Nephron (organoid): ENCODE measurements at regions not wholly inside any gene's neighbourhood (a gene's known extent, or its start where the extent isn't known, plus 50 kb on each side); places are given as distances from the start of the nearest gene placed in this dataset.

ENCODE experiments used
- H3K27ac Mint-ChIP-seq, 3 experiments: 2 replicates each; pipeline ENCODE4 v1.8.0; 2020; ENCODE audit warnings: mixed read lengths in 3 of 3, mild to moderate bottlenecking in 2 of 3, moderate library complexity in 1 of 3
- H3K27me3 Mint-ChIP-seq: 2 replicates; pipeline ENCODE4 v1.8.0; 2021; ENCODE audit warnings: low read depth, mild to moderate bottlenecking, moderate library complexity, mixed read lengths
- H3K36me3 Mint-ChIP-seq: 2 replicates; pipeline ENCODE4 v1.8.0; 2020; ENCODE audit warnings: low read depth, mixed read lengths
- H3K4me1 Mint-ChIP-seq: 2 replicates; pipeline ENCODE4 v1.8.0; 2020; ENCODE audit warnings: mixed read lengths
- H3K4me3 Mint-ChIP-seq, 3 experiments: 2 replicates each; pipeline ENCODE4 v1.8.0; 2020; ENCODE audit warnings: mild to moderate bottlenecking in 3 of 3, mixed read lengths in 3 of 3, moderate library complexity in 2 of 3
- H3K9me3 Mint-ChIP-seq: 2 replicates; pipeline ENCODE4 v1.8.0; 2020; ENCODE audit warnings: mixed read lengths
- CTCF ChIP-seq, 3 experiments: fragments of 200-600 bp; sonication (generic); IDR thresholded peaks; one replicate each; pipeline ENCODE4 v1.5.0; 2021; ENCODE audit warnings: antibody characterized with exemption in 3 of 3; ENCODE audit not compliant: unreplicated experiment in 3 of 3

- TF ChIP-seq CTCF (IDR thresholded peaks at IDR 0.05; ENCODE audit: unreplicated experiment in 3 of 3): no peak
- H3K27ac Mint-ChIP-seq: peak overlapping the region; percentile 76 to 82 (median 80)
- peaks cover 56% of the 10 kb centered on the region for H3K4me1 Mint-ChIP-seq
- H3K27me3 Mint-ChIP-seq: no peaks in the 10 kb centered on the region
- no peaks in the 10 kb centered on the region for H3K36me3 Mint-ChIP-seq
- H3K9me3 Mint-ChIP-seq: no peaks in the 10 kb centered on the region
- no peak overlapping the region for H3K4me3 Mint-ChIP-seq
Measured at GRCh38 chr5:74501674-74502478, 138.7 kb downstream of the ENC1 start.

- no peak for TF ChIP-seq CTCF (IDR thresholded peaks at IDR 0.05; ENCODE audit: unreplicated experiment in 3 of 3)
- Mint-ChIP-seq H3K9me3 (no peaks in the 10 kb centered on the region), H3K27me3 (no peaks in the 10 kb centered on the region), H3K4me3 (peak overlapping the region in 2 of 3 experiments; percentile 10 to 31), H3K36me3 (no peaks in the 10 kb centered on the region), H3K27ac (peak overlapping the region; percentile 76 to 95 (median 82)), H3K4me1 (peaks cover 49% of the 10 kb centered on the region)
Measured at GRCh38 chr5:74500110-74500917, 140.2 kb downstream of the ENC1 start.

GRCh38 chr5:74499256-74500050, 141.1 kb downstream of the ENC1 start:
- H3K27me3 Mint-ChIP-seq: no peaks in the 10 kb centered on the region
- peak overlapping the region; percentile 76 to 95 (median 82) for H3K27ac Mint-ChIP-seq
- H3K9me3 Mint-ChIP-seq: no peaks in the 10 kb centered on the region
- H3K4me1 Mint-ChIP-seq: peaks cover 44% of the 10 kb centered on the region
- H3K36me3 Mint-ChIP-seq: no peaks in the 10 kb centered on the region
- no peak for TF ChIP-seq CTCF (IDR thresholded peaks at IDR 0.05; ENCODE audit: unreplicated experiment in 3 of 3)
- no peak overlapping the region for H3K4me3 Mint-ChIP-seq

- Mint-ChIP-seq H3K27ac (no peak overlapping the region), H3K4me3 (no peak overlapping the region), H3K27me3 (no peaks in the 10 kb centered on the region), H3K9me3 (no peaks in the 10 kb centered on the region), H3K36me3 (no peaks in the 10 kb centered on the region), H3K4me1 (peaks cover 39% of the 10 kb centered on the region)
- TF ChIP-seq CTCF (IDR thresholded peaks at IDR 0.05; ENCODE audit: unreplicated experiment in 3 of 3): no peak
Measured at GRCh38 chr5:74497706-74498105, 142.8 kb downstream of the ENC1 start.

- Mint-ChIP-seq H3K9me3 (no peaks in the 10 kb centered on the region), H3K27ac (no peak overlapping the region), H3K27me3 (no peaks in the 10 kb centered on the region), H3K4me1 (peaks cover 30% of the 10 kb centered on the region), H3K4me3 (no peak overlapping the region), H3K36me3 (no peaks in the 10 kb centered on the region)
- no peak for TF ChIP-seq CTCF (IDR thresholded peaks at IDR 0.05; ENCODE audit: unreplicated experiment in 3 of 3)
Measured at GRCh38 chr5:74493411-74493810, 147.1 kb downstream of the ENC1 start.
